ENCODE measurements at regions not wholly inside any gene's neighbourhood (a gene's known extent, or its start where the extent isn't known, plus 50 kb on each side); places are given as distances from the start of the nearest gene placed in this dataset.

DNA sequence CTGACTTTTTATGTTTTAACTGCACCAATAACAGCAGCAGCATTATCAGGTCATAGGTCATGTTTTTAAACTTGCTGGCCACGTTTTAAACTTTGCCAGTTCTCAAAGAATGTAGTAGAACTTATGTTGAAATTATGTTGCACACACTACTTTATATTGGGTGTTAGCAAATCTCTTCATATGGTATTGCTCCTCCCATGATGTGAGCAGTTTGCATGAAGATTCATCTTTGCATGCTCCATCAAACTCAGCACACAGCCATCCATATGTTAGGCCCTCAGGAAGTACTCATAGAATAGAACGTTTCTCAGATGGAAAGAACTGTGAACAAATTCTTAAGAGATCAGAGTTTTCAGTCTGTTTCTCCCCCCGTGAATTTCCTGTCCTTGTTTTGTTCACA, 128.6 kb upstream of the MAP9 start:
- no peak for TF ChIP-seq POLR2A (IDR thresholded peaks at IDR 0.05)
- TF ChIP-seq, protein P1, sequence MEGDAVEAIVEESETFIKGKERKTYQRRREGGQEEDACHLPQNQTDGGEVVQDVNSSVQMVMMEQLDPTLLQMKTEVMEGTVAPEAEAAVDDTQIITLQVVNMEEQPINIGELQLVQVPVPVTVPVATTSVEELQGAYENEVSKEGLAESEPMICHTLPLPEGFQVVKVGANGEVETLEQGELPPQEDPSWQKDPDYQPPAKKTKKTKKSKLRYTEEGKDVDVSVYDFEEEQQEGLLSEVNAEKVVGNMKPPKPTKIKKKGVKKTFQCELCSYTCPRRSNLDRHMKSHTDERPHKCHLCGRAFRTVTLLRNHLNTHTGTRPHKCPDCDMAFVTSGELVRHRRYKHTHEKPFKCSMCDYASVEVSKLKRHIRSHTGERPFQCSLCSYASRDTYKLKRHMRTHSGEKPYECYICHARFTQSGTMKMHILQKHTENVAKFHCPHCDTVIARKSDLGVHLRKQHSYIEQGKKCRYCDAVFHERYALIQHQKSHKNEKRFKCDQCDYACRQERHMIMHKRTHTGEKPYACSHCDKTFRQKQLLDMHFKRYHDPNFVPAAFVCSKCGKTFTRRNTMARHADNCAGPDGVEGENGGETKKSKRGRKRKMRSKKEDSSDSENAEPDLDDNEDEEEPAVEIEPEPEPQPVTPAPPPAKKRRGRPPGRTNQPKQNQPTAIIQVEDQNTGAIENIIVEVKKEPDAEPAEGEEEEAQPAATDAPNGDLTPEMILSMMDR (IDR thresholded peaks at IDR 0.05): no peak
